HG02763 (cell line): ENCODE measurements at regions not wholly inside any gene's neighbourhood (a gene's known extent, or its start where the extent isn't known, plus 50 kb on each side); places are given as distances from the start of the nearest gene placed in this dataset.

Source experiments
- ATAC-seq: cut with Tn5 transposase; IDR thresholded peaks from one replicate; pipeline ENCODE4 v1.9.1; 2021; ENCODE audit warnings: mild to moderate bottlenecking, moderate library complexity; ENCODE audit not compliant: unreplicated experiment

DNA sequence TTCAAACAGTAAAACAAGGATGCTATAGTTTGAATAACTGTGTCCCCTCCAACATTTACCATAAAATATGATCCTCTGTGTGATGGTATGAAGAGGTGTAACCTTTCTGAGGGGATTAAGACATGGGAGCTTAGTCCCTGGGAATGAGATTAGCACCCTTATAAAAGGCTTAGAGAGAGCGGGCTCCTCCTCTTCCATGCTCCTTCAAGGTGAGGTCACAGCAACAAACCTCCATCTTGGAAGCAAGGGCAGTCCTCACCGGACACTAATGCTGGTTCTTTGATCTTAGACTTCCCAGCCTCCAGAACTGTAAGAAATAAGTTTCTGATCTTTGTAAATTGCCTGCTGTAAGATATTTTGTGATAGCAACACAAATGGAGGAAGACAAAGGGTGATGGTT lies 700.3 kb downstream of the TMEM182 start:
- ATAC-seq, result no peak

DNA sequence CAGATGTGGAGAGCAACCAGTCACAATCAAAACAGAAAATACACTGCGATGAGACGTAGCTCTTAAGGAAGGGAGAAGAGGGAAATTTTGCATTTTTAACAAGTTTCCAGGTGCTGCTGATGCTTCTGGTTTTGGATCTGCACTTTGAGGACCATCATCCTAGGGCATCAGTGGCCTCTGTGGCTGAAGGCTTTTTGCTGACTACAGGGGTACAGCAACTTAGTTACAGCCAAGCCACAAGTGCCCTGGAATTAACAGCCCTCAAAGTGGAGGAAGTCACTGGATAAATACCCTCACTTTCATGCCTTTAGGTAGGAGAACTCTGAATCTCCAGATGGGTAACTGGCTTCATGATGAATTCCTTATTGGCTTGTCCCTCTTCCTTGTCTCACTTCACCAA lies 700.9 kb downstream of the TMEM182 start:
- no peak for ATAC-seq

- no peak for ATAC-seq
These were observed 703.0 kb downstream of the TMEM182 start for GRCh38 chr2:103464831-103465230.

GRCh38 chr2:103469800-103470199 lies 708.0 kb downstream of the TMEM182 start:
- no peak for ATAC-seq

DNA sequence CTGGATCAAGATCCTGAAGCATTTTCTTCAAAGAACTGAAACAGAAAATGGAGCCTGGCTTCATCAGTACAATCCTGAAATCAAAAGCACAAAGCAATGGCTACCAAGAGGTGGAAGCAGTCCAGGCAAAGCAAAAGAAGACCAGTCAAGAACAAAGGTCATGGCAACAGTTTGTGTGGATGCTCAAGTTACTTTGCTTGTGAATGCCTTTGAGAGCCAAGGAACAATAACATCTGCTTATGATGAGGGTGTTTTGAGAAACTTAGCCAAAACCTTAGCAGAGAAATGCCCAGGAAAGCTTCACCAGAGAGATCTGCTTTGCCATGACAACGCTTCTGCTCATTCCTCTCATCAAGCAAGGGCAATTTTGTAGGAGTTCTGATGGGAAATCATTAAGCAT lies 723.1 kb downstream of the TMEM182 start:
- no peak for ATAC-seq

DNA sequence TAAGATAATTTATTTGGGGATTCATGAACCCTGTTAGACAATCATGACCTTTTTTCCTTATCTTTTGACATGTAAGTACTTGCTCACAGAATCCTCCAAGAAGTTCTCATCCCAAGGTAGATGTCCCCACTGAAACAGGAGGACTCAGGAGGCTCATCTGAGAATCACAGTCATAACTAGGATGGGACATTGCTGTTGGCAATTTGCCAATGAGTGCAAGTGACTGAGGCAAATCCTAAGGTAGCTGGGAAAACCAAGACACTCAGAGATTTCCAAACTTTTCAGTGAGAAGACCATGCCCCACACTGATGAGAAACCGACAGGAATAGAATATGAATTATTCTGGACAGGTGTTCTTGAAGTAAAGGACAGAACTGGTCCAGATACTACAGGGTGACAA lies 735.0 kb downstream of the TMEM182 start:
- no peak for ATAC-seq

GRCh38 chr2:103506812-103507211 lies 745.0 kb downstream of the TMEM182 start:
- ATAC-seq, result no peak

- ATAC-seq, result no peak
These were observed 750.6 kb downstream of the TMEM182 start for GRCh38 chr2:103512442-103512841.

- ATAC-seq, result no peak
These were observed 758.7 kb downstream of the TMEM182 start for GRCh38 chr2:103520547-103520946.

DNA sequence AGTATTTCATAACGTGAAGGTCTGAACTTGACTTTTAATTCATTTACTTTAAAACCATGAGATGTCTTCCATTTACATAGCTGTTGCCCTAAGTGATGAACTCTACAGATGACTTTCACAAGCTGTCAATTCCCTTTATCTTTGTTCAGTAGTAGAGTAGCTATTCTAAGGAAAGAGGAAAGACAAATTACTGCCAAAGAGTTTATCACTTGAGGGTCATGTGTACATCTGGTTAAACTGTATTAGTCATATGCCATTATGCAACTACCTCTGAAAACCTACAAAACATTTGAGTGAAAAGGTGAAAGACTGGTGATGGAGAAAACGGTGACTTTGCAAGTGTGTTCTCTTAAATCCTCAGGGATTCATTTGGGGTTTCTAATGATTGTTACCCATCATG lies 763.9 kb downstream of the TMEM182 start:
- ATAC-seq, result no peak

- no peak for ATAC-seq
These were observed 764.9 kb downstream of the TMEM182 start for GRCh38 chr2:103526757-103527156.

GRCh38 chr2:103527278-103527677 lies 765.4 kb downstream of the TMEM182 start:
- ATAC-seq, result no peak

GRCh38 chr2:103529798-103530502 lies 768.1 kb downstream of the TMEM182 start:
- no peak for ATAC-seq

GRCh38 chr2:103552775-103553174 lies 790.9 kb downstream of the TMEM182 start:
- ATAC-seq, result no peak

- no peak for ATAC-seq
These were observed 833.0 kb downstream of the TMEM182 start for GRCh38 chr2:103594823-103595222.

- ATAC-seq, result no peak
These were observed 843.4 kb downstream of the TMEM182 start for GRCh38 chr2:103605071-103605780.

- no peak for ATAC-seq
These were observed 853.8 kb downstream of the TMEM182 start for GRCh38 chr2:103615611-103616105.

- ATAC-seq, result no peak
These were observed 855.1 kb downstream of the TMEM182 start for GRCh38 chr2:103616891-103617290.

- ATAC-seq, result no peak
These were observed 856.3 kb downstream of the TMEM182 start for GRCh38 chr2:103618112-103618511.

GRCh38 chr2:103627301-103627700 lies 865.5 kb downstream of the TMEM182 start:
- no peak for ATAC-seq

GRCh38 chr2:103638978-103639377 lies 877.1 kb downstream of the TMEM182 start:
- no peak for ATAC-seq

DNA sequence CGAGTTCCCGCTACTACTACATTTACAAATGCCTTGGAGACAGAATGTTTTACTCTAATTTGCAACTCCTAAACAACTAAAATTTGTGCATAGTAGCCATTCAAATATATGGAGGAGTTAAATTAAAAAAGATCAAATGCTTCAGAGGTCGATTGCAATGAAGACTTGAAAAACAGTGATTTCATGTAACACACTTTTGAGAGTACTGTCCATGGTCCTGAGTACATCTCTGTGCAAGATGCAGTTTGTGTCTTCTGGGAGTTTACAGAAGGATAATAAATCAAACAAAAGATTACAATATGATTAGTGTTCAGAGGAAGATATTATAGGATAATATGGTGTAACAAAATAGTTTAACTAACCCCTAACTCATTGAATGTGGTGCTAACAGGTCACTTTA lies 894.7 kb downstream of the TMEM182 start:
- ATAC-seq, result no peak
